IgD-negative memory B cell (primary cell): ENCODE measurements at regions not wholly inside any gene's neighbourhood (a gene's known extent, or its start where the extent isn't known, plus 50 kb on each side); places are given as distances from the start of the nearest gene placed in this dataset.
"Not testable (repeated sequence)": the region's sequence is repeated elsewhere in the genome, so short reads cannot be mapped to it uniquely, and the experiment has no call there.

Source experiments
- H3K27ac Mint-ChIP-seq, 3 donors: one replicate each; pipeline ENCODE4 v1.8.0; 2020 to 2022; ENCODE audit warnings: mild to moderate bottlenecking in 3 of 3, mixed read lengths in 3 of 3, moderate library complexity in 1 of 3
- H3K27me3 Mint-ChIP-seq: one replicate; pipeline ENCODE4 v1.8.0; 2021; ENCODE audit warnings: mixed read lengths
- H3K36me3 Mint-ChIP-seq: one replicate; pipeline ENCODE4 v1.8.0; 2020; ENCODE audit warnings: mild to moderate bottlenecking, mixed read lengths
- H3K4me1 Mint-ChIP-seq, 3 donors: one replicate each; pipeline ENCODE4 v1.8.0; 2020 to 2022; ENCODE audit warnings: mixed read lengths in 3 of 3, mild to moderate bottlenecking in 1 of 3
- H3K4me3 Mint-ChIP-seq, 4 donors: one replicate each; pipeline ENCODE4 v1.8.0; 2020 to 2022; ENCODE audit warnings: mild to moderate bottlenecking in 4 of 4, mixed read lengths in 4 of 4, moderate library complexity in 3 of 4
- H3K9me3 Mint-ChIP-seq, 3 donors: one replicate each; pipeline ENCODE4 v1.8.0; 2020 to 2021; ENCODE audit warnings: mixed read lengths in 3 of 3, mild to moderate bottlenecking in 1 of 3

- peaks cover 0 to 6% (median 1%) of the 10 kb centered on the region in 3 donors for H3K9me3 Mint-ChIP-seq
- H3K27me3 Mint-ChIP-seq: peaks cover 7% of the 10 kb centered on the region
Measured at GRCh38 chr2:224163566-224164307, 124.7 kb upstream of the SERPINE2 start.

DNA sequence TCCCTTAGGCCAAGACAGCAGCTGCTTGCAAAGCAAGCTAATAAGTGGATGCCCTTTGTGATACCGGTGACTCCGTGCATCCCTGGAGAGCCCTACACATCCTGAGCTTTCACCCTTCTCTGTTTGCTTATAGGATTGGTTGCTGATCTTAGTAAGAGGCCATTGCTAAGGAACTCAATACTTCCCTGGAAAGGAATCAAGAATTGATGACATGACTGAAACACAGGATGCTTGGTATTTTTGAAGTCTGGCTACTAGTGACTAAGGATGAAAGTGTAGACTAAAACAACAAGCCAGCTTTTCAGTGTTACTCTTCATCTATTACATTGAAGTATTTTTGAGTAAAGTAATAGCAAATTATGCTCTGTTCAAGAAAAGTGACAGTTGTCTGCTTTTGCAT, 123.0 kb upstream of the SERPINE2 start:
- Mint-ChIP-seq H3K27me3 (peaks cover 7% of the 10 kb centered on the region), H3K4me3 (no peak overlapping the region), H3K9me3 (peaks cover 0 to 2% (median 1%) of the 10 kb centered on the region in 3 donors), H3K27ac (no peak overlapping the region), H3K36me3 (peaks cover 2% of the 10 kb centered on the region), H3K4me1 (no peaks in the 10 kb centered on the region)

More at GRCh38 chr2:224163566-224164307, 124.7 kb upstream of the SERPINE2 start:
- Mint-ChIP-seq H3K36me3 (peaks cover 2% of the 10 kb centered on the region), H3K27ac (no peak overlapping the region), H3K4me3 (no peak overlapping the region), H3K4me1 (no peaks in the 10 kb centered on the region)

DNA sequence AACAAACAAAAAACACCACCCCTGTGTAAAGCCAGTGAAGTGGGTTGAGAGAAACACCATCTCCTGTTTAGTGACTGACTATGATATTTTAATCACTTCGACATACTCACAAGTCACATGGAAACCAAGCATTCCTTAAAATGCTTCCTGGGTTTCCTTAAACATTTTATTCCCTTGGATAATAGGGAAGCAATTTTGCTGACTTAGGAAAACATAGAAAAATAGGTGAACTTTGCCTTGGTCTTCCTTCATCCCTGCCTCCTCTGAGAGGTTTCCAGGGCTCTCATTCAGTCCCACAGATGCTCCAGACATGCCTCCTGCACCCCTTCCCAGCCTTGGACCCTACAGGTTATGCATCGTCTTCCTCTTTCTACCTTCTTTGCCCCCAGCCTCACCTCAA, 122.6 kb upstream of the SERPINE2 start:
- peaks cover 2% of the 10 kb centered on the region for H3K36me3 Mint-ChIP-seq
- H3K27ac Mint-ChIP-seq: no peak overlapping the region
- H3K4me1 Mint-ChIP-seq: no peaks in the 10 kb centered on the region
- H3K9me3 Mint-ChIP-seq: peaks cover 0 to 2% (median 1%) of the 10 kb centered on the region in 3 donors
- H3K4me3 Mint-ChIP-seq: no peak overlapping the region
- H3K27me3 Mint-ChIP-seq: peaks cover 7% of the 10 kb centered on the region

DNA sequence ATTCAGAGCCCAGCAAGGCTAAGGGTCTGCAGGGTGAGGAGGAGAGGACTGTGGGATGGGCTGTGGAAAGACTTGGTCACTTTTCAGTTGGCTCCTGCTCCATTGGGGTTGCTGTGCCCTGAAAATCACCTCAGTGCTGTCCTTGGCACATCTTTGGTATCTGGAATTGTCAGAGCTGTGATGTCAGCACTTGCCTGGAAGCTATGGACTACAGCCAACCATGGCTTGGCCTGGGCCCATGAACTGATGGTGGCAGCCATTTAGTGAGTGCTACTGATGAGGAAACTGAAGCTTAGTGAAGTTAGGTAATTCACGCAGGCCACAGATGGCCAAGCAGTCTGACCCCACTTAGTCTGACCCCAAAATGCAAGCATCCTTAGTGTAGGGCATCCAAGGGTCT, 121.8 kb upstream of the SERPINE2 start:
- Mint-ChIP-seq H3K27ac (no peak overlapping the region), H3K27me3 (peaks cover 7% of the 10 kb centered on the region), H3K9me3 (peaks cover 0 to 2% (median 1%) of the 10 kb centered on the region in 3 donors), H3K4me1 (no peaks in the 10 kb centered on the region), H3K4me3 (no peak overlapping the region), H3K36me3 (peaks cover 2% of the 10 kb centered on the region)

GRCh38 chr2:224159345-224159928, 120.4 kb upstream of the SERPINE2 start:
- Mint-ChIP-seq H3K36me3 (no peaks in the 10 kb centered on the region), H3K4me1 (no peaks in the 10 kb centered on the region), H3K9me3 (peaks cover 0 to 2% (median 1%) of the 10 kb centered on the region in 3 donors), H3K4me3 (no peak overlapping the region), H3K27me3 (peaks cover 7% of the 10 kb centered on the region), H3K27ac (no peak overlapping the region)

- H3K36me3 Mint-ChIP-seq: no peaks in the 10 kb centered on the region
- no peaks in the 10 kb centered on the region for H3K4me1 Mint-ChIP-seq
- H3K9me3 Mint-ChIP-seq: peaks cover 0 to 2% (median 1%) of the 10 kb centered on the region in 3 donors
- H3K27me3 Mint-ChIP-seq: peaks cover 7% of the 10 kb centered on the region
- no peak overlapping the region for H3K27ac Mint-ChIP-seq
- no peak overlapping the region for H3K4me3 Mint-ChIP-seq
Measured at GRCh38 chr2:224158831-224159230, 119.7 kb upstream of the SERPINE2 start.

DNA sequence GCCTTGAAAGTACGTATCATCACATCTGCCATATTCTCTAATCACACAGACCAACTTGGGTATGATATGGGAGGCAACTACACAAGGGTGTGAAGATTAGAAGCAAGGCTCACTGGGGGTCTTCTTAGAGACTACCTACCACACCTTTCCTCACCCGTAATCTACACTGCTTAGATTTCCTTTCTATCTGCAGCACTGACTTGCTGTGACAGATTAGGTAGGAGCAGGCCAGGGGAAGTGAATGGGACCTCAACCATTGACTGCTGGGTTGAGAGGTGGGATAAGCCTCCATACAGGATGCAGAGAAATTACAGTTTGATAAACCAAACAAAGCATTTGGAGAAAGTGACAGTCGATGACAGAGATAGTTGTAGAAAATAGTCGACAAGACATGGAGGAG, 119.0 kb upstream of the SERPINE2 start:
- Mint-ChIP-seq H3K4me3 (no peak overlapping the region), H3K4me1 (no peaks in the 10 kb centered on the region), H3K9me3 (peaks cover 0 to 2% (median 1%) of the 10 kb centered on the region in 3 donors), H3K36me3 (no peaks in the 10 kb centered on the region), H3K27ac (no peak overlapping the region), H3K27me3 (peaks cover 4% of the 10 kb centered on the region)

- peaks cover 4% of the 10 kb centered on the region for H3K27me3 Mint-ChIP-seq
- H3K36me3 Mint-ChIP-seq: no peaks in the 10 kb centered on the region
- no peak overlapping the region for H3K4me3 Mint-ChIP-seq
- H3K27ac Mint-ChIP-seq: peak overlapping the region in 1 of 3 donors; percentile 73
- peaks cover 0 to 4% (median 1%) of the 10 kb centered on the region in 3 donors for H3K9me3 Mint-ChIP-seq
- H3K4me1 Mint-ChIP-seq: no peaks in the 10 kb centered on the region
Measured at GRCh38 chr2:224157655-224158054, 118.6 kb upstream of the SERPINE2 start.

- Mint-ChIP-seq H3K4me3 (no peak overlapping the region), H3K9me3 (peaks cover 1 to 6% (median 6%) of the 10 kb centered on the region in 3 donors), H3K27ac (no peak overlapping the region), H3K4me1 (no peaks in the 10 kb centered on the region), H3K36me3 (no peaks in the 10 kb centered on the region), H3K27me3 (peaks cover 2% of the 10 kb centered on the region)
Measured at GRCh38 chr2:224156436-224156835, 117.3 kb upstream of the SERPINE2 start.

GRCh38 chr2:224155896-224156295, 116.8 kb upstream of the SERPINE2 start:
- Mint-ChIP-seq H3K27me3 (peaks cover 2% of the 10 kb centered on the region), H3K36me3 (no peaks in the 10 kb centered on the region), H3K4me1 (no peaks in the 10 kb centered on the region), H3K27ac (peak overlapping the region in 1 of 3 donors; percentile 20), H3K9me3 (peaks cover 1 to 6% (median 6%) of the 10 kb centered on the region in 3 donors), H3K4me3 (no peak overlapping the region)

GRCh38 chr2:224155371-224155770, 116.3 kb upstream of the SERPINE2 start:
- Mint-ChIP-seq H3K4me1 (peaks cover 0 to 1% (median 0%) of the 10 kb centered on the region in 3 donors), H3K27me3 (peaks cover 2% of the 10 kb centered on the region), H3K27ac (no peak overlapping the region), H3K36me3 (no peaks in the 10 kb centered on the region), H3K9me3 (peaks cover 1 to 6% (median 6%) of the 10 kb centered on the region in 3 donors), H3K4me3 (no peak overlapping the region)

GRCh38 chr2:224151680-224152310, 112.7 kb upstream of the SERPINE2 start:
- Mint-ChIP-seq H3K27ac (no peak overlapping the region), H3K4me3 (no peak overlapping the region), H3K27me3 (peaks cover 2% of the 10 kb centered on the region), H3K36me3 (no peaks in the 10 kb centered on the region), H3K4me1 (peaks cover 0 to 2% (median 1%) of the 10 kb centered on the region in 3 donors), H3K9me3 (peaks cover 0 to 9% (median 4%) of the 10 kb centered on the region in 3 donors)

- H3K27ac Mint-ChIP-seq: no peak overlapping the region
- H3K36me3 Mint-ChIP-seq: no peaks in the 10 kb centered on the region
- no peak overlapping the region for H3K4me3 Mint-ChIP-seq
- H3K4me1 Mint-ChIP-seq: peaks cover 0 to 2% (median 1%) of the 10 kb centered on the region in 3 donors
- H3K9me3 Mint-ChIP-seq: peaks cover 0 to 9% (median 4%) of the 10 kb centered on the region in 3 donors
- peaks cover 6% of the 10 kb centered on the region for H3K27me3 Mint-ChIP-seq
Measured at GRCh38 chr2:224151161-224151560, 112.1 kb upstream of the SERPINE2 start.

DNA sequence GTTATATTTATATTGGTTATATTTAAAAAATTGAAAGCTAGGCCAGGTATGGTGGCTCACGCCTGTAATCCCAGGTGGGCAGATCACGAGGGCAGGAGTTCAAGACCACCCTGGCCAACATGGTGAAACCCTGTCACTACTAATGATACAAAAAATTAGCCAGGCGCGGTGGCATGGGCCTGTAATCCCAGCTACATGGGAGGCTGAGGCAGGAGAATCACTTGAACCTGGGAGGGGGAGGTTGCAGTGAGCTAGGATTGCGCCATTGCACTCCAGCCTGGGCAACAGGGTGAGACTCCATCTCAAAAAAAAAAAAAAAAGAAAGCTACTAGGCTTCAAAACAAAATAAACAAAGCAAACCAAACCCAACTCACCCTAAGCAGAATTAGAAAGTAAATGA, 109.0 kb upstream of the SERPINE2 start:
- not testable (repeated sequence) for H3K4me1 Mint-ChIP-seq, H3K27me3 Mint-ChIP-seq, H3K27ac Mint-ChIP-seq, H3K4me3 Mint-ChIP-seq, H3K36me3 Mint-ChIP-seq, H3K9me3 Mint-ChIP-seq

- Mint-ChIP-seq H3K27me3 (peaks cover 9% of the 10 kb centered on the region), H3K4me1 (peaks cover 0 to 2% (median 1%) of the 10 kb centered on the region in 3 donors), H3K4me3 (no peak overlapping the region), H3K9me3 (peaks cover 0 to 9% (median 2%) of the 10 kb centered on the region in 3 donors), H3K36me3 (no peaks in the 10 kb centered on the region), H3K27ac (no peak overlapping the region)
Measured at GRCh38 chr2:224147174-224147573, 108.1 kb upstream of the SERPINE2 start.
